Testis (tissue), 2 donors: ENCODE measurements at regions not wholly inside any gene's neighbourhood (a gene's known extent, or its start where the extent isn't known, plus 50 kb on each side); places are given as distances from the start of the nearest gene placed in this dataset.

Experiments
- DNase-seq: peaks from one replicate; pipeline ENCODE4 v3.0.0-alpha.2; 2019
- H3K27ac ChIP-seq, 2 donors: fragments of 200-600 bp; sonication (generic); one replicate each; pipeline ENCODE4 v1.5.1; 2019
- H3K27me3 ChIP-seq: fragments of 200-600 bp; sonication (generic); one replicate; pipeline ENCODE4 v1.5.1; 2019
- H3K36me3 ChIP-seq: fragments of 200-600 bp; sonication (generic); one replicate; pipeline ENCODE4 v1.5.1; 2017; ENCODE audit warnings: low read depth; ENCODE audit errors: missing control alignments
- H3K4me1 ChIP-seq: fragments of 200-600 bp; sonication (generic); one replicate; pipeline ENCODE4 v1.5.1; 2019
- H3K4me3 ChIP-seq, 2 donors: fragments of 200-600 bp; sonication (generic); one replicate each; pipeline ENCODE4 v1.5.1; 2017 to 2019
- H3K9me3 ChIP-seq: fragments of 200-600 bp; sonication (generic); one replicate; pipeline ENCODE4 v1.5.1; 2017
- CTCF ChIP-seq, 3 experiments: fragments of 450-650 bp in 2 of 3; fragments of 200-600 bp in 1 of 3; sonication (generic) in 1 of 3; IDR thresholded peaks; one replicate each; pipeline ENCODE4 v1.5.1; 2016 to 2019; ENCODE audit warnings: antibody characterized with exemption in 3 of 3, mild to moderate bottlenecking in 2 of 3, moderate library complexity in 1 of 3
- POLR2A ChIP-seq: fragments of 450-650 bp; IDR thresholded peaks from one replicate; pipeline ENCODE4 v1.6.1; 2017; ENCODE audit warnings: antibody characterized with exemption, mild to moderate bottlenecking, moderate library complexity
- WGBS, 2 donors: methylation state at CpG; one replicate each; pipeline ENCODE4 v1.1.5; 2018; 5-methylcytosine and 5-hydroxymethylcytosine counted together
- intact Hi-C: fragments of 100-400 bp; cut with DNase I; formaldehyde crosslinking; loops from one replicate; pipeline ENCODE4 v1.15.1; 2023; ENCODE audit warnings: low total_unique reads

GRCh38 chr3:127068871-127069270, 86.0 kb downstream of the PLXNA1 start:
- no peaks in the 10 kb centered on the region for H3K9me3 ChIP-seq
- H3K4me1 ChIP-seq, result no peaks in the 10 kb centered on the region
- H3K27me3 ChIP-seq, result no peaks in the 10 kb centered on the region
- intact Hi-C loops, result no loop called here
- TF ChIP-seq CTCF (IDR thresholded peaks at IDR 0.05), result no peak
- no peak for TF ChIP-seq POLR2A
- no peaks in the 10 kb centered on the region for H3K36me3 ChIP-seq
- H3K4me3 ChIP-seq, result no peak overlapping the region
- H3K27ac ChIP-seq, result no peak overlapping the region
- DNase-seq, result no peak
- 91 to 95% methylated on average over 7 to 9 of the region's 9 CpGs for WGBS, 2 donors

- no peaks in the 10 kb centered on the region for H3K27me3 ChIP-seq
- TF ChIP-seq CTCF (IDR thresholded peaks at IDR 0.05), result no peak
- TF ChIP-seq POLR2A, result no peak
- intact Hi-C loops, result no loop called here
- 86 to 94% methylated on average over 5 to 14 of the region's 14 CpGs for WGBS, 2 donors
- H3K27ac ChIP-seq, result no peak overlapping the region
- DNase-seq, result no peak
- H3K9me3 ChIP-seq, result no peaks in the 10 kb centered on the region
- no peaks in the 10 kb centered on the region for H3K36me3 ChIP-seq
- H3K4me3 ChIP-seq, result no peak overlapping the region
- H3K4me1 ChIP-seq, result peaks cover 6% of the 10 kb centered on the region
Measured at GRCh38 chr3:127069814-127070440, 87.0 kb downstream of the PLXNA1 start.

GRCh38 chr3:127070776-127071175, 87.9 kb downstream of the PLXNA1 start:
- Histone ChIP-seq H3K36me3 (no peaks in the 10 kb centered on the region), H3K4me1 (peaks cover 6% of the 10 kb centered on the region), H3K27ac (no peak overlapping the region), H3K4me3 (no peak overlapping the region), H3K9me3 (no peaks in the 10 kb centered on the region), H3K27me3 (no peaks in the 10 kb centered on the region)
- TF ChIP-seq POLR2A (no peak), CTCF (IDR thresholded peaks at IDR 0.05) (no peak)
- intact Hi-C loops, result no loop called here
- no peak for DNase-seq
- WGBS, 2 donors, result 86 to 88% methylated on average over 9 of the region's 9 CpGs

GRCh38 chr3:127071597-127072001, 88.7 kb downstream of the PLXNA1 start:
- Histone ChIP-seq H3K4me1 (peaks cover 6% of the 10 kb centered on the region), H3K27ac (no peak overlapping the region), H3K9me3 (no peaks in the 10 kb centered on the region), H3K27me3 (no peaks in the 10 kb centered on the region), H3K4me3 (no peak overlapping the region), H3K36me3 (no peaks in the 10 kb centered on the region)
- TF ChIP-seq CTCF (IDR thresholded peaks at IDR 0.05) (no peak), POLR2A (no peak)
- intact Hi-C loops, result no loop called here
- DNase-seq, result no peak
- WGBS, 2 donors, result 93 to 95% methylated on average over 4 to 10 of the region's 10 CpGs

GRCh38 chr3:127072221-127072771, 89.4 kb downstream of the PLXNA1 start:
- no peak for TF ChIP-seq CTCF (IDR thresholded peaks at IDR 0.05)
- TF ChIP-seq POLR2A, result no peak
- WGBS, 2 donors, result 90 to 93% methylated on average over 8 to 9 of the region's 10 CpGs
- intact Hi-C loops, result no loop called here
- H3K27ac ChIP-seq, result no peak overlapping the region
- no peaks in the 10 kb centered on the region for H3K36me3 ChIP-seq
- peaks cover 6% of the 10 kb centered on the region for H3K4me1 ChIP-seq
- H3K9me3 ChIP-seq, result no peaks in the 10 kb centered on the region
- DNase-seq, result no peak
- H3K27me3 ChIP-seq, result no peaks in the 10 kb centered on the region
- H3K4me3 ChIP-seq, result no peak overlapping the region
